Peyer's patch (tissue), 4 donors: ENCODE measurements at regions not wholly inside any gene's neighbourhood (a gene's known extent, or its start where the extent isn't known, plus 50 kb on each side); places are given as distances from the start of the nearest gene placed in this dataset.

Experiments
- POLR2A ChIP-seq, 2 donors: fragments of 450-650 bp; IDR thresholded peaks; one replicate each; pipeline ENCODE4 v1.5.1; 2017; ENCODE audit warnings: antibody characterized with exemption in 2 of 2, mild to moderate bottlenecking in 2 of 2, moderate library complexity in 2 of 2
- TF ChIP-seq, protein P1 (sequence below), 6 experiments: fragments of 450-650 bp in 4 of 6; fragments of 200-600 bp in 2 of 6; sonication (generic) in 1 of 6; IDR thresholded peaks; one replicate each; pipeline ENCODE4 v1.5.1; 2017 to 2019; ENCODE audit warnings: antibody characterized with exemption in 6 of 6, mild to moderate bottlenecking in 3 of 6, moderate library complexity in 1 of 6

DNA sequence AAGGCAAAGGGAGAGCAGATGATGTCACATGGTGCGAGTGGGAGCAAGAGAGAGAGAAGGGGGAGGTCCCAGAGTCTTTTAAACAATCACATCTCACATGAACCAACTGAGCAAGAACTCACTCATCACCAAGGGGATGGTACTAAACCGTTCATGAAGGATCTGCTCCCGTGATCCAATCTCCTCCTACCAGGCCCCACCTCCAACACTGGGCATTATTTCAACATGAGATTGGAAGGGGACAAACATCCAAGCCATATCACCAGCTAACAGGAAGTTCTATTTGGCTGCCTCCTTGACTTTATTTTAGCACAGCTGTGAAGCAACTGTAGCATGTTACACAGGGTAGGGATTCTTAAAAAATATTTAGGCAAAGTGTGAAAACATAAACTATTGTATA is 102.5 kb downstream of the DDIT4L start:
- TF ChIP-seq, protein P1, sequence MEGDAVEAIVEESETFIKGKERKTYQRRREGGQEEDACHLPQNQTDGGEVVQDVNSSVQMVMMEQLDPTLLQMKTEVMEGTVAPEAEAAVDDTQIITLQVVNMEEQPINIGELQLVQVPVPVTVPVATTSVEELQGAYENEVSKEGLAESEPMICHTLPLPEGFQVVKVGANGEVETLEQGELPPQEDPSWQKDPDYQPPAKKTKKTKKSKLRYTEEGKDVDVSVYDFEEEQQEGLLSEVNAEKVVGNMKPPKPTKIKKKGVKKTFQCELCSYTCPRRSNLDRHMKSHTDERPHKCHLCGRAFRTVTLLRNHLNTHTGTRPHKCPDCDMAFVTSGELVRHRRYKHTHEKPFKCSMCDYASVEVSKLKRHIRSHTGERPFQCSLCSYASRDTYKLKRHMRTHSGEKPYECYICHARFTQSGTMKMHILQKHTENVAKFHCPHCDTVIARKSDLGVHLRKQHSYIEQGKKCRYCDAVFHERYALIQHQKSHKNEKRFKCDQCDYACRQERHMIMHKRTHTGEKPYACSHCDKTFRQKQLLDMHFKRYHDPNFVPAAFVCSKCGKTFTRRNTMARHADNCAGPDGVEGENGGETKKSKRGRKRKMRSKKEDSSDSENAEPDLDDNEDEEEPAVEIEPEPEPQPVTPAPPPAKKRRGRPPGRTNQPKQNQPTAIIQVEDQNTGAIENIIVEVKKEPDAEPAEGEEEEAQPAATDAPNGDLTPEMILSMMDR (IDR thresholded peaks at IDR 0.05): no peak
- no peak for TF ChIP-seq POLR2A (IDR thresholded peaks at IDR 0.05)
